Endothelial cell of umbilical vein (primary cell): ENCODE measurements at regions not wholly inside any gene's neighbourhood (a gene's known extent, or its start where the extent isn't known, plus 50 kb on each side); places are given as distances from the start of the nearest gene placed in this dataset.

Experiments
- BruUV-seq: library from RNA; stranded (reverse); fragments of 400-500 nt; replicated peaks from 2 replicates; lab custom pipeline; 2021; lab: Mats Ljungman, UMichigan
- CTCF ChIA-PET: fragments of 300-600, 350-600 bp; sonication (Branson Sonifier 250); formaldehyde crosslinking; loops from one replicate; lab custom pipeline; 2021; ENCODE audit warnings: antibody characterized with exemption, inconsistent platforms; lab: Charles Lee
- POLR2A ChIA-PET: fragments of 300-600, 350-600 bp; sonication (Branson Sonifier 250); formaldehyde crosslinking; loops from one replicate; lab custom pipeline; 2021; ENCODE audit warnings: antibody characterized with exemption, inconsistent platforms; lab: Charles Lee
- DNase-seq: peaks from one replicate; pipeline ENCODE4 v3.0.0-alpha.2; 2011; ENCODE audit warnings: low read depth, low spot score
- FAIRE-seq: peaks from 2 replicates; lab custom pipeline; 2011; peaks lifted over from hg19 to GRCh38; lab: Jason Lieb, UNC
- H2AFZ ChIP-seq: 2 replicates; pipeline ENCODE4 v1.6.0; 2012; ENCODE audit warnings: low read depth, low read length, control low read depth, inconsistent platforms
- H3K27ac ChIP-seq: 2 replicates; pipeline ENCODE4 v1.5.1; 2011; ENCODE audit warnings: low read depth, mild to moderate bottlenecking, control low read depth, low read length, moderate library complexity; ENCODE audit not compliant: insufficient read depth
- H3K27me3 ChIP-seq, 2 experiments: 2 replicates each; pipeline versions ENCODE4 v1.6.0 to v1.6.1; 2011; ENCODE audit warnings: low read length in 2 of 2, mixed read lengths in 1 of 2; ENCODE audit not compliant: control insufficient read depth in 2 of 2, insufficient read depth in 2 of 2
- H3K36me3 ChIP-seq, 2 experiments: 2 replicates in 1 of 2; 3 replicates in 1 of 2; pipeline ENCODE4 v1.5.1; 2011; ENCODE audit warnings: low read length in 2 of 2, mild to moderate bottlenecking in 1 of 2, moderate library complexity in 1 of 2; ENCODE audit not compliant: control insufficient read depth in 2 of 2, insufficient read depth in 2 of 2; ENCODE audit errors: extremely low read depth in 1 of 2
- H3K4me1 ChIP-seq: 3 replicates; pipeline ENCODE4 v1.5.1; 2011; ENCODE audit warnings: mild to moderate bottlenecking, low read length; ENCODE audit not compliant: control insufficient read depth, insufficient read depth; ENCODE audit errors: extremely low read depth
- H3K4me2 ChIP-seq: 2 replicates; pipeline ENCODE4 v1.6.1; 2011; ENCODE audit warnings: low read length, control low read depth, mixed read lengths; ENCODE audit not compliant: insufficient read depth
- H3K4me3 ChIP-seq, 3 experiments: fragments of 200-600 bp in 1 of 3; sonication (generic), shearing (Covaris generic) in 1 of 3; replicated peaks in 1 of 3; 2 replicates each; pipeline ENCODE4 v1.5.1; 2011 to 2016; ENCODE audit warnings: control low read depth in 3 of 3, low read length in 3 of 3, mild to moderate bottlenecking in 2 of 3, inconsistent platforms in 1 of 3, low read depth in 1 of 3, moderate library complexity in 1 of 3; ENCODE audit not compliant: insufficient read depth in 1 of 3
- H3K79me2 ChIP-seq: 2 replicates; pipeline ENCODE4 v1.6.0; 2012; ENCODE audit warnings: low read length, inconsistent platforms; ENCODE audit not compliant: control insufficient read depth, insufficient read depth
- H3K9ac ChIP-seq: replicated peaks from 2 replicates; pipeline ENCODE3; 2011; ENCODE audit warnings: low read length, control low read depth; ENCODE audit not compliant: insufficient read depth; ENCODE audit errors: extremely low read depth
- H3K9me1 ChIP-seq: replicated peaks from 3 replicates; pipeline ENCODE4 v1.6.0; 2011; ENCODE audit warnings: mild to moderate bottlenecking, low read length; ENCODE audit not compliant: control insufficient read depth, insufficient read depth; ENCODE audit errors: extremely low read depth
- H3K9me3 ChIP-seq: replicated peaks from 2 replicates; pipeline ENCODE4 v1.5.1; 2012; ENCODE audit warnings: low read length, inconsistent platforms; ENCODE audit not compliant: control insufficient read depth, insufficient read depth
- H4K20me1 ChIP-seq: replicated peaks from 2 replicates; pipeline ENCODE3; 2011; ENCODE audit warnings: mild to moderate bottlenecking, low read length; ENCODE audit not compliant: control insufficient read depth, insufficient read depth; ENCODE audit errors: extremely low read depth
- CTCF ChIP-seq, 2 donors: IDR thresholded peaks; 1 replicate in 1 of 2; 2 replicates in 1 of 2; pipeline ENCODE4 v1.5.1; 2011; ENCODE audit warnings: low read length in 2 of 2, mild to moderate bottlenecking in 2 of 2, moderate library complexity in 2 of 2, control low read depth in 1 of 2, inconsistent platforms in 1 of 2, low read depth in 1 of 2; ENCODE audit not compliant: insufficient read depth in 1 of 2; ENCODE audit errors: extremely low read depth in 1 of 2
- EZH2 ChIP-seq: IDR thresholded peaks from 2 replicates; pipeline ENCODE4 v1.6.1; 2012; ENCODE audit warnings: borderline replicate concordance, low read depth, mild to moderate bottlenecking, moderate library complexity, low read length, inconsistent platforms; ENCODE audit not compliant: severe bottlenecking
- FOS ChIP-seq: IDR thresholded peaks from 2 replicates; pipeline ENCODE4 v1.6.1; 2011; ENCODE audit warnings: mild to moderate bottlenecking, low read length, moderate library complexity, borderline replicate concordance; ENCODE audit not compliant: insufficient read depth
- GATA2 ChIP-seq: IDR thresholded peaks from 2 replicates; pipeline ENCODE4 v1.7.0; 2011; ENCODE audit warnings: low read depth, mild to moderate bottlenecking, moderate library complexity, mixed read lengths, low read length; ENCODE audit not compliant: insufficient read length, insufficient read depth
- JUN ChIP-seq: IDR thresholded peaks from 2 replicates; pipeline ENCODE4 v1.6.1; 2011; ENCODE audit warnings: borderline replicate concordance, low read depth; ENCODE audit not compliant: insufficient read length, insufficient read depth
- MAX ChIP-seq: IDR thresholded peaks from 2 replicates; pipeline ENCODE4 v1.6.1; 2011; ENCODE audit not compliant: insufficient read depth, insufficient read length
- MYC ChIP-seq: IDR thresholded peaks from one replicate; pipeline ENCODE4 v1.6.1; 2011; ENCODE audit warnings: mild to moderate bottlenecking, low read depth, low read length
- POLR2A ChIP-seq: IDR thresholded peaks from 2 replicates; pipeline ENCODE4 v1.6.1; 2012; ENCODE audit warnings: low read depth, mild to moderate bottlenecking, control low read depth, low read length
- POLR2AphosphoS5 ChIP-seq: IDR thresholded peaks from 2 replicates; pipeline ENCODE4 v1.6.1; 2012; ENCODE audit warnings: low read depth, mild to moderate bottlenecking, control low read depth, low read length, moderate library complexity; ENCODE audit not compliant: insufficient read depth
- dilution Hi-C: fragments of 300-500 bp; cut with MboI; formaldehyde crosslinking; loops from one replicate; pipeline ENCODE4 v1.15.0; 2019; ENCODE audit warnings: low sequenced_read_pairs; ENCODE audit not compliant: extremely low pct_ligation_motif_present
- intact Hi-C: fragments of 100-400 bp; cut with micrococcal nuclease; formaldehyde crosslinking; loops from one replicate; pipeline ENCODE4 v1.10.0; 2022

DNA sequence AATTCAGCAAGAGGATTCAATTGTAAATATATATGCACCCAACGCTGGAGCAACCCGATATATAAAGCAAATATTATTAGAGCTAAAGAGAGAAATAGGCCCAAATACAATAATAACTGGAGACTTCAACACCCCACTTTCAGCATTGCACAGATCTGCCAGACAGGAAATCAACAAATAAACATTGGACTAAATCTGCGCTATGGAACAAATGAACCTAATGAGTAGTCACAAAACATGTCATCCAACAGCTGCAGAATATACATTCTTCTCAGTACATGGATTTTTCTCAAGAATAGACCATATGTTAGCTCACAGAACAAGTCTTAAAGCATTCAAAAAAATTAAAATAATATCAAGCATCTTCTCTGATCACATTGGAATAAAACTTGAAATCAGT, 86.1 kb upstream of the SLC1A1 start:
- intact Hi-C loops, result no loop called here
- DNase-seq, result no peak
- H3K4me2 ChIP-seq, result no peak overlapping the region
- H2AFZ ChIP-seq, result no peak overlapping the region
- no TSS peak for BruUV-seq
- H4K20me1 ChIP-seq, result no peaks in the 10 kb centered on the region
- H3K79me2 ChIP-seq, result no peaks in the 10 kb centered on the region
- H3K4me1 ChIP-seq, result no peaks in the 10 kb centered on the region
- dilution Hi-C loops, result no loop called here
- no peaks in the 10 kb centered on the region for H3K36me3 ChIP-seq
- TF ChIP-seq MYC, result no peak
- TF ChIP-seq GATA2, result no peak
- no peak for TF ChIP-seq EZH2
- no peak for TF ChIP-seq CTCF (IDR thresholded peaks at IDR 0.05; ENCODE audit: extremely low read depth in 1 of 2, insufficient read depth in 1 of 2, low read depth in 1 of 2, low read length in 2 of 2)
- TF ChIP-seq FOS, result no peak
- no peak for TF ChIP-seq POLR2A
- TF ChIP-seq JUN, result no peak
- TF ChIP-seq POLR2AphosphoS5, result no peak
- no peak for TF ChIP-seq MAX
- no peak overlapping the region for H3K9ac ChIP-seq
- ChIA-PET CTCF (interaction anchor here (1.1 to 1.5 kb wide), 2 partner anchors 10 to 28 kb away, joined by 3 read pairs; no protein-coding TSS in a partner anchor), POLR2A (no interaction called here)
- no peaks in the 10 kb centered on the region for H3K9me3 ChIP-seq
- H3K4me3 ChIP-seq, result no peak overlapping the region
- no peaks in the 10 kb centered on the region for H3K27me3 ChIP-seq
- H3K9me1 ChIP-seq, result no peaks in the 10 kb centered on the region
- H3K27ac ChIP-seq, result no peak overlapping the region
- FAIRE-seq, result no peak
